ENCODE measurements at regions not wholly inside any gene's neighbourhood (a gene's known extent, or its start where the extent isn't known, plus 50 kb on each side); places are given as distances from the start of the nearest gene placed in this dataset.
"Not testable (repeated sequence)": the region's sequence is repeated elsewhere in the genome, so short reads cannot be mapped to it uniquely, and the experiment has no call there.

DNA sequence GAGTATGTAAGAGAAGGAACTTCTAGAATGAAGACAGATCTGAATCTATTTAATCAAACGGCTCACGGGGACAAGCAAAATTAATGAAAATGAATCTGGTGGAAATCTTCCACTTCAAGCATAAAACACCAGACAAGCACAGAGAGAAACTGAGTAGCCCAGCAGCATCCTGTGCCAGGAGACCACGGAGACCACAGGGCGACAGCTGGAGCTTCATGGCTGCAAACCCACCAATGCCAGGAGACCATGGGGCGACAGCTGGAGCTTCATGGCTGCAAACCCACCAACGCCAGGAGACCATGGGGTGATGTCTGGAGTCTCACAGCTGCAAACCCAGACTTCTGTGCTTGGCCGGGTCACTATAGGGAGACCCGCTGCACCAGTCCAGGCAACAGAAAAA is 5442.0 kb upstream of the TPTE start:
- TF ChIP-seq, protein P1, sequence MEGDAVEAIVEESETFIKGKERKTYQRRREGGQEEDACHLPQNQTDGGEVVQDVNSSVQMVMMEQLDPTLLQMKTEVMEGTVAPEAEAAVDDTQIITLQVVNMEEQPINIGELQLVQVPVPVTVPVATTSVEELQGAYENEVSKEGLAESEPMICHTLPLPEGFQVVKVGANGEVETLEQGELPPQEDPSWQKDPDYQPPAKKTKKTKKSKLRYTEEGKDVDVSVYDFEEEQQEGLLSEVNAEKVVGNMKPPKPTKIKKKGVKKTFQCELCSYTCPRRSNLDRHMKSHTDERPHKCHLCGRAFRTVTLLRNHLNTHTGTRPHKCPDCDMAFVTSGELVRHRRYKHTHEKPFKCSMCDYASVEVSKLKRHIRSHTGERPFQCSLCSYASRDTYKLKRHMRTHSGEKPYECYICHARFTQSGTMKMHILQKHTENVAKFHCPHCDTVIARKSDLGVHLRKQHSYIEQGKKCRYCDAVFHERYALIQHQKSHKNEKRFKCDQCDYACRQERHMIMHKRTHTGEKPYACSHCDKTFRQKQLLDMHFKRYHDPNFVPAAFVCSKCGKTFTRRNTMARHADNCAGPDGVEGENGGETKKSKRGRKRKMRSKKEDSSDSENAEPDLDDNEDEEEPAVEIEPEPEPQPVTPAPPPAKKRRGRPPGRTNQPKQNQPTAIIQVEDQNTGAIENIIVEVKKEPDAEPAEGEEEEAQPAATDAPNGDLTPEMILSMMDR (IDR thresholded peaks at IDR 0.05), result not testable (repeated sequence)
- not testable (repeated sequence) for TF ChIP-seq POLR2A (IDR thresholded peaks at IDR 0.05)

All from heart left ventricle (tissue), 13 donors.